ENCODE measurements at regions not wholly inside any gene's neighbourhood (a gene's known extent, or its start where the extent isn't known, plus 50 kb on each side); places are given as distances from the start of the nearest gene placed in this dataset.
A peak's percentile ranks its signal among the peaks of the same experiment; 100 is the strongest.
"Not testable (repeated sequence)": the region's sequence is repeated elsewhere in the genome, so short reads cannot be mapped to it uniquely, and the experiment has no call there.

GRCh38 chrX:750263-750662 is 119.7 kb downstream of the SHOX start:
- no peak for DNase-seq (ENCODE audit: low read depth in 2 of 2)

GRCh38 chrX:747176-747575 is 116.6 kb downstream of the SHOX start:
- no peak for DNase-seq (ENCODE audit: low read depth in 2 of 2)

- DNase-seq (ENCODE audit: low read depth in 2 of 2), result no peak
These were observed 109.0 kb downstream of the SHOX start for GRCh38 chrX:739611-740010.

GRCh38 chrX:737021-737420 is 106.4 kb downstream of the SHOX start:
- DNase-seq (ENCODE audit: low read depth in 2 of 2), result not testable (repeated sequence)

GRCh38 chrX:734362-734761 is 103.8 kb downstream of the SHOX start:
- no peak for DNase-seq (ENCODE audit: low read depth in 2 of 2)

GRCh38 chrX:733961-734360 is 103.4 kb downstream of the SHOX start:
- no peak for DNase-seq (ENCODE audit: low read depth in 2 of 2)

- no peak for DNase-seq (ENCODE audit: low read depth in 2 of 2)
These were observed 99.2 kb downstream of the SHOX start for GRCh38 chrX:729583-730409.

- not testable (repeated sequence) for DNase-seq (ENCODE audit: low read depth in 2 of 2)
These were observed 98.5 kb downstream of the SHOX start for GRCh38 chrX:729101-729500.

- not testable (repeated sequence) for DNase-seq (ENCODE audit: low read depth in 2 of 2)
These were observed 98.0 kb downstream of the SHOX start for GRCh38 chrX:728639-729038.

GRCh38 chrX:727738-728621 is 97.4 kb downstream of the SHOX start:
- DNase-seq (ENCODE audit: low read depth in 2 of 2), result no peak

- DNase-seq (ENCODE audit: low read depth in 2 of 2), result no peak
These were observed 95.4 kb downstream of the SHOX start for GRCh38 chrX:725971-726370.

GRCh38 chrX:724256-724655 is 93.7 kb downstream of the SHOX start:
- no peak for DNase-seq (ENCODE audit: low read depth in 2 of 2)

- DNase-seq (ENCODE audit: low read depth in 2 of 2), result no peak
These were observed 93.2 kb downstream of the SHOX start for GRCh38 chrX:723781-724180.

GRCh38 chrX:721354-721753 is 90.8 kb downstream of the SHOX start:
- no peak for DNase-seq (ENCODE audit: low read depth in 2 of 2)

- no peak for DNase-seq (ENCODE audit: low read depth in 2 of 2)
These were observed 90.2 kb downstream of the SHOX start for GRCh38 chrX:720825-721224.

- peak in 1 of 2 donors; percentile 12 for DNase-seq (ENCODE audit: low read depth in 2 of 2)
These were observed 89.7 kb downstream of the SHOX start for GRCh38 chrX:720250-720649.

GRCh38 chrX:716136-716535 is 85.5 kb downstream of the SHOX start:
- DNase-seq (ENCODE audit: low read depth in 2 of 2), result no peak

- DNase-seq (ENCODE audit: low read depth in 2 of 2), result no peak
These were observed 83.5 kb downstream of the SHOX start for GRCh38 chrX:714131-714530.

Data from dermis microvascular lymphatic vessel endothelial cell (primary cell).